ENCODE measurements at regions not wholly inside any gene's neighbourhood (a gene's known extent, or its start where the extent isn't known, plus 50 kb on each side); places are given as distances from the start of the nearest gene placed in this dataset.
"Not testable (repeated sequence)": the region's sequence is repeated elsewhere in the genome, so short reads cannot be mapped to it uniquely, and the experiment has no call there.

GRCh38 chr2:13698847-13699246 is 933.7 kb upstream of the LRATD1 start:
- DNase-seq (ENCODE audit: low spot score), result no peak

- DNase-seq (ENCODE audit: low spot score), result not testable (repeated sequence)
These were observed 932.6 kb upstream of the LRATD1 start for GRCh38 chr2:13699939-13700338.

- no peak for DNase-seq (ENCODE audit: low spot score)
These were observed 921.4 kb upstream of the LRATD1 start for GRCh38 chr2:13711154-13711553.

- no peak for DNase-seq (ENCODE audit: low spot score)
These were observed 918.1 kb upstream of the LRATD1 start for GRCh38 chr2:13714466-13714865.

GRCh38 chr2:13725945-13726344 is 906.6 kb upstream of the LRATD1 start:
- DNase-seq (ENCODE audit: low spot score), result no peak

GRCh38 chr2:13745330-13745729 is 887.2 kb upstream of the LRATD1 start:
- DNase-seq (ENCODE audit: low spot score), result no peak

GRCh38 chr2:13751955-13752354 is 880.6 kb upstream of the LRATD1 start:
- DNase-seq (ENCODE audit: low spot score), result no peak

GRCh38 chr2:13758412-13758811 is 874.1 kb upstream of the LRATD1 start:
- DNase-seq (ENCODE audit: low spot score), result no peak

GRCh38 chr2:13768274-13768673 is 864.2 kb upstream of the LRATD1 start:
- no peak for DNase-seq (ENCODE audit: low spot score)

- no peak for DNase-seq (ENCODE audit: low spot score)
These were observed 862.2 kb upstream of the LRATD1 start for GRCh38 chr2:13770279-13770678.

- DNase-seq (ENCODE audit: low spot score), result no peak
These were observed 852.5 kb upstream of the LRATD1 start for GRCh38 chr2:13779996-13780395.

- no peak for DNase-seq (ENCODE audit: low spot score)
These were observed 841.4 kb upstream of the LRATD1 start for GRCh38 chr2:13791019-13791547.

- DNase-seq (ENCODE audit: low spot score), result no peak
These were observed 826.0 kb upstream of the LRATD1 start for GRCh38 chr2:13806539-13806938.

- no peak for DNase-seq (ENCODE audit: low spot score)
These were observed 819.3 kb upstream of the LRATD1 start for GRCh38 chr2:13813236-13813635.

GRCh38 chr2:13818002-13818401 is 814.5 kb upstream of the LRATD1 start:
- DNase-seq (ENCODE audit: low spot score), result no peak

- DNase-seq (ENCODE audit: low spot score), result no peak
These were observed 812.6 kb upstream of the LRATD1 start for GRCh38 chr2:13819896-13820295.

- no peak for DNase-seq (ENCODE audit: low spot score)
These were observed 811.1 kb upstream of the LRATD1 start for GRCh38 chr2:13821255-13821880.

GRCh38 chr2:13822365-13822764 is 810.2 kb upstream of the LRATD1 start:
- no peak for DNase-seq (ENCODE audit: low spot score)

GRCh38 chr2:13826314-13826853 is 806.1 kb upstream of the LRATD1 start:
- DNase-seq (ENCODE audit: low spot score), result no peak

- DNase-seq (ENCODE audit: low spot score), result no peak
These were observed 773.9 kb upstream of the LRATD1 start for GRCh38 chr2:13858626-13859025.

- not testable (repeated sequence) for DNase-seq (ENCODE audit: low spot score)
These were observed 764.2 kb upstream of the LRATD1 start for GRCh38 chr2:13868275-13868674.

GRCh38 chr2:13876491-13877037 is 756.0 kb upstream of the LRATD1 start:
- no peak for DNase-seq (ENCODE audit: low spot score)

- no peak for DNase-seq (ENCODE audit: low spot score)
These were observed 754.9 kb upstream of the LRATD1 start for GRCh38 chr2:13877571-13877970.

Data from activated CD4-positive, alpha-beta T cell treated with anti-CD3 and anti-CD28 coated beads, Interleukin-2, Interleukin-4, amounts not matched to agents 100 ng/mL and 50 ng/mL, durations not matched to agents 16 hours and 8 hours (primary cell).